IPS-11a (cell line): ENCODE measurements at regions not wholly inside any gene's neighbourhood (a gene's known extent, or its start where the extent isn't known, plus 50 kb on each side); places are given as distances from the start of the nearest gene placed in this dataset.

Experiments
- H3K4me3 ChIP-seq: one replicate; pipeline ENCODE4 v1.5.1; 2013; ENCODE audit warnings: low read depth, low read length, control low read depth

DNA sequence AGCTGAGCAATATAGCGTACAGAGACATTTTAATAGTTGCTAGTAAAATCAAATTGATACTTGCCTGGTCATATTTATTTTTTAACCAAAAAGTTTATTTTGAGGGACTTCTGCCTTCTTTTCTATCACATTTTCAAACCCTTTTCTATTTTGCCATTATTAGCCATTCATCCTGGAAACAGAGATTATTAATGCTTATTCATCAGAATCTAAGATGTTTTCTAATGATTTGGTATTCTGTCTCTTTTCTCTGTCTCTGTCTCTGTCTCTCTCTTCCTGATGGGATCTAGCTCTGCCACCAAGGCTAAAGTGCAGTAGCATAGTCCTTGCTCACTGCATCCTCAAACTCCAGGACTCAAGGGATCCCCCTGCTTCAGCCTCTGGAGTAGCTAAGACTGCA lies 871.3 kb upstream of the CDH8 start:
- no peak overlapping the region for H3K4me3 ChIP-seq

DNA sequence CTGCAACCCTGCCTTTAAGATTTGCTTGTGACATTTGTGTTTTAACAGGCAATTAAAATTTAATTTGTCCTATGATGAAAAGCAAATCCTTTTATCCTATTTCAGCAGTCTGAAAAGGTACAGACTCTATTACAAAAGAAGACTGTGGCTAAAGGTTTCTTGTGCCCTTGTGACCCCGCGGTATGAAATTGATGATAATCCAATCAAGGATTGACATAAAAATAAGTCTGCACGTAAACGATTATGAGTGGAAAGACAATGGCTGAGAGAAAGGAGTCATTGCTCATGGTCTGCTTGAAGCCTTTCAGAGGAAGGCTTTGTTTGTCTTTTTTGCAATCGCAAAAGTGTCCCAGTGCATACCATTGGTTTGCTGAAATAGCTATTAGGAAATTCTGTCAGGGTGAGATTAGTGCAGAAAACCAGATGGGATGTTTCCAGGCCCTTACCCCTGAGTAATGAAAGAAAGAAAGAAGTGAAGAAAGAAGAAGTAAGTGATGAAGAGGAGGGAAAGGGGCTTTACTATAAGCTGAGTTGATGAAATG lies 867.8 kb upstream of the CDH8 start:
- H3K4me3 ChIP-seq = no peak overlapping the region

DNA sequence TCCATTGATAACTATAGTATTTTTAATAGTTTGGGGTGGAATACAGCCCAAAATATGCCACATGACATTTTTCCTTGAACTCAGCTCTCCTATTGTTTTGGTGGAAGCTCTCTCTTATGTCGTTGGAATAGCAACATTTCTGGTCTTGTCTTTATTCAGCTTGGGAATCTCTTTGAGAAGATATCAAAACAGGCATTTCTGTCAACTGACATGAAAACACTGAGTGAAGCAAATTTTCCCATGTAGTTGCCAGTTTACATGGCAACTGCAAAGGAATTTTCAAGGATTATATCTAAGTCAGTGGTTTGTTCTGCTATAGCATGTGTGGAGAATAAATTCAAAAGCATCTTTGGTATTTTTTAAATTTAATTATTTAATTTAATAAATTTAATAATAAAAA lies 863.5 kb upstream of the CDH8 start:
- H3K4me3 ChIP-seq = no peak overlapping the region

DNA sequence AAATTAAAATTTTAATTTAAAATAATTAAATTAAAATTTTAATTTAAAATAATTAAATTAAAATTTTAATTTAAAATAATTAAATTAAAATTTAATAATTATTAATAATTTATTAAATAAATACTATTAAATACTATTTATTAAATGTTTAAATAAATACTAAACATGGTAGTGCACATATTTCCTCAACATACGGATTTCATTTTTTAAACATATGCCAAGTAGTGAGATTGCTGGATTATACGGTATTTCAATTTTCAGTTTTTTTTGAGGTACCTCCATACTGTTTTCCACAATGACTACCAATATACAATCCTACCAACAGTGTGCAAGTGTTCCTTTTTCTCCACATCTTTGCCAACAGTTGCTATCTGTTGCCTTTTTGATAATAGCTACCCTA lies 852.9 kb upstream of the CDH8 start:
- H3K4me3 ChIP-seq = no peak overlapping the region

DNA sequence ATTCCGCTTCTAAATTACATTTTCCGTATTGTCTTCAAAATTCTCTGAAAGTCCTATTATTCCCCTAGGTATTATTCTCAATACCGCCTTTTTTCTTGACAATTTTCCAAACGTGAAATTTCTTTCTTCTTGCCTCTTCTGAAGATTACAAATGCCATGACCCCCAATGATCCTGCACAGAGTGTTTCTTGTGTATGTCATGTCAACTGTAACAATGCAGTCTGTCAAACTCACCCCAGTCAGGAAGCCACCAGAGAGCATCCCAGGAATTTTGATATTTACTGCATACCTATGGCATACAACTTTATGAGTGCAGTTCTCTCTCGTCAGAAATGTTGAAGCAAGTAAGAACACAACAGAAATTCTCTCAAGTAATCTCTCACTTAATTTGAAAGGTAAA lies 847.3 kb upstream of the CDH8 start:
- no peak overlapping the region for H3K4me3 ChIP-seq

DNA sequence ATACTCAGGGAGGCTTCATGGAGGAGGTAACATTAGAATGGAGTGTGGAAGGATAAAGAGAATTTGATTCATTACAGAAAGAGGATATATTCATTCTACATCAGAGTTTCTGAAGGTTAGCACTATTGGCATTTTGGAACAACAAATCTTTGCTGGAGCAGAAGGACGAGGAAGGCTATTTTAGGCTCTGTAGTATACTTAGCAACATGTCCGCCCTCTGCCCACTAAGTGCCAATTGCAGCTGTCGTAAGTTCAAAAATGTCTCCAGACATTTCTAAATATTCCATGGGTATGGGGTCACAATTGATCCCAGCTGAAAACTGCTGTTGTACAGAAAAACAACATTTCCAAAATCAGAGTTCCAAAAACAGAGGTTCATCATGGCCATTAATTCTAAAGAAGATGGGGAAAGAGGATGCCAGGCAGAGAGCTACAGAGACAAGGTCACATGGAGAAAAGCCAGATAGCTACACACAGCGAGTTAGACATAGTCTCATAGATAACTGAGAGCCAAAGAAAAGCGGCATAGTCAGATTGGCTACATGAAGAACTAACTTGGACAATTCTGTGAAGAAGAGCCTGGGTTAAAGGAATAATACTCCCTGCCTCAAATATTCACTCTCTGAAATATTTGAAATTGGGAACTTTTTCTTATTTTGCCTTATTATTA lies 846.4 kb upstream of the CDH8 start:
- no peak overlapping the region for H3K4me3 ChIP-seq

DNA sequence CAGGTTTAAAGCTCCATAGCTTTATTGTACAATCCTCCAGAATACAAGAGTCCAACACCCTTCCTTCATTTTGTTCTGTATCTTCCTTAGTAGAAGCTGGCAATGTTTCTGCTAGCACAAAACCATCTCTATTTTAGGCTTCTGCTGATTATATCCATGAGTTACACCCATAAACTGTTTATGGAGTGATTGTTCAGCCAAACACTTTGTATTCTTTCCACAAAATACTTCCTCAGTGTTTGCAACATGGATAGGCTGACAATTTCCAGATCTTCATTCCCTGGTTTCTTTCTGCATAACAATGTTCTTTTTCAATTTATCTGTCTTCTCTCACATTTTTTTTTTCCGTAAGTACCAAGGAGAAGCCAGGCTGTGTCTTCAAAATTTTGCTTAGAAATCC lies 839.9 kb upstream of the CDH8 start:
- no peak overlapping the region for H3K4me3 ChIP-seq

DNA sequence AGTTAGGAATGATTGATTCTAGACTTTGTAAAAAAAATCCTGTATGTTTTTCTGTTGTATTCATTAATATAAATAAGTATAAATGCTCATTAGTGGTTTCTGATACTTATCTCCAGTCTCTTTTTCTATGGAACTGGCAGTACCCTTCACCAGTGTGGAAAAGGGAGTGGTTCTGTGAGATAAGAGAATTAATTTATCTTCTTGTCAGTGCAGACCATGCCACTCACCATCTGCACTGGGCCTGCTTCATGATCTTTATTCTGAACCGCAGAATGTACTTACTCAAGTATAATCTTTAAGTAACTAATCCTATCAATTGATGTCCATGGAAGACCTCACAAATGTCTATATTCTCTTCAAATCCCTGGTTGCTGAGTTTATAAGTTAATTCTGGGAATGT lies 836.1 kb upstream of the CDH8 start:
- H3K4me3 ChIP-seq = no peak overlapping the region

DNA sequence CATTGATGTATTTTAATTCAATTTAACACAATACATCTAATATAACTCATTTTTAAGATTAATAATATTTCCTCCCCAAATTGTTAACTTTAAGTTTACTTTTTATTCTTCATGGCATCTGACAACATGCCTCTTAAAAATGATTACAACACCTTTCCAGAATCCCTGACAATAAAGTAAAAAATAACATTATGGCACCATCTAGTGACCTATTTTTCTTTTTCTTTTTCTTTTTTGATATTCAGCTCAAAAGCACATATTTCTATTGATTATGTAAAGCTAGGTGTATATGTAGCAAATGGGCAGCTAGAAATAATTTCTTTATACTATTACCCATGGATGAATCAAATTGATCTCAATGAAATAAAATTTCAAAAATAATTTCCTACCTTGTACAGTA lies 834.3 kb upstream of the CDH8 start:
- H3K4me3 ChIP-seq = no peak overlapping the region

DNA sequence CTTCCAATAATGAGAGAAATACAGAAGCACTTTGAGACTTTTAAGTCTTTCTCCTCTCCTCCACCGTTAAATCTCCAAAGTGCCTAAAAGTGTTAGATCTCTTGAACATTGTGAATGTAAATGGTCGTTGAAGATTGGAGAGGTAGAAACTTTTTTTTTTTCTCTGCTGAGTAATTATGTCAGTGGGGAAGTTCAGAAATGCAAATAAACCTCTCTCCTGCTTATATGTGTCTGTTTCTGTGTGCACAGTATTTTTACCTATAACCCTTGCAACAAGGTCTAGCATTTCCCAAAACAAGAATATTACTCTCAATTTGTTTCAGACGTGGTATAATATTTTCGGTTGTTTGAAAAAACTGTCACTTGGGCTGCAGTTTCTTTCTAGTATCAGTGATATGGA lies 833.6 kb upstream of the CDH8 start:
- H3K4me3 ChIP-seq = no peak overlapping the region

DNA sequence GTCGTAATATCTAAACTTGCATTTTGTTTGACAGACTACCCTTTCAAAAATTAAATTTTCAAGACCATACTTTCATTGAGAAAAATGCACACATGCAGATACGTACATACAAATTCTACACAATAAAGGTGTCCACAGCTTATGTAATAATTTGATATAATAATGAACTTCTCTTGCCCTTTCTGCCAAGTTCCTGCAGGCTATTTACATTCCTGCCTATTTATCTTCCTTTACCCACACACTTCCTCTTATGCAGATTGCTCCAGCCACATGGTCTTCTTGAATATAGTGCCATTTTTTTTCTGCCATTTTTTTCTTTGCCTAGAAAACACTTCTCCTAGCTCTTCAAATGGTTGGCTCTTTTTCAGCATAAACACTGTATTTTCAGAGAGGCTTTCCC lies 826.9 kb upstream of the CDH8 start:
- no peak overlapping the region for H3K4me3 ChIP-seq

DNA sequence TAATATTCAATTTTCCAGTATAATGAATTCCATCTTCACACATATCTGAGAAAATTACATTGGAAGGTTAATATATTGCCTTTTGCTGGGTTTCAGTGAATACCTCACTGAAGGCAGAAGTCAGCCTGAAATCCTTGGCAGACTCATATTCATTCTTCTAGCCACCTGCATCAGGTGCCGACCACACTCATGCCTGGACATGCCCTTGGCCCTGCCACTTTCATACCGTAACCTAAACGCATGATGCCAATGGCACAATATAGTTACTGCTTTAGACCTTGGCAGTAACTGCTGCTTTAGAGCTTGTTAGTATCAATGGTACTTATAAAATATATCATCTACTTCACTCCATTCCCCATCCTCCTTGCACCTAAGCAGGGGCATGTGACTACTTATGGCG lies 817.6 kb upstream of the CDH8 start:
- H3K4me3 ChIP-seq = no peak overlapping the region

DNA sequence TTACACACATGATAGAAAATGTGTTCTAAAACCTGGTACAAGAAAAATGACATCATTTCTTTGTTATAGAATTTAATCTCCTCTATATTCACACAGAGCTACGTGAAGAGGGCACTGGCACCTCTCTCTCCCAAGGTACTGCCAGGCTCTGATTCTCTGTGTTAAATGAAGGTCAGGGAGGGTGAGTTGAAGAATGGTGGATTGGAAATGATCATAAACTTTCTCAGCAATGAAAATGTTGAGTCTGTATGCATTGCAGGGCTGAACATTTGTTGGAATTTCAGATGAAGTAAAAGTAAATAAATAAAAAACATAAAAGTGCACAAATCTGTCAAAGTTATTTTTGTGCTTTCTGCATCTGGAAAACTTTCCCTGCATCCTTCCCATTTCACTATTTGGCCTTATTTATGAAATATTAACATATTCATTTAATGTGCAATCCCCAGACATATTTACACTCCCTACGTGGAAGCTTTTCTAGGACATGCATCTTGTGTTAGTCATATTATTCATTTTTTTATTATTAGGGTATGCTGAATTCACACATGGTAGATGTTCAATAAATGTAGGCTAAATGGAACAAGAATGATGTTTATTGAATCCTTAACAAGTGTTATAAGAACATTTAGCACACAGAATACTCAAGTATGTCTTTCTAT lies 810.3 kb upstream of the CDH8 start:
- H3K4me3 ChIP-seq = no peak overlapping the region

DNA sequence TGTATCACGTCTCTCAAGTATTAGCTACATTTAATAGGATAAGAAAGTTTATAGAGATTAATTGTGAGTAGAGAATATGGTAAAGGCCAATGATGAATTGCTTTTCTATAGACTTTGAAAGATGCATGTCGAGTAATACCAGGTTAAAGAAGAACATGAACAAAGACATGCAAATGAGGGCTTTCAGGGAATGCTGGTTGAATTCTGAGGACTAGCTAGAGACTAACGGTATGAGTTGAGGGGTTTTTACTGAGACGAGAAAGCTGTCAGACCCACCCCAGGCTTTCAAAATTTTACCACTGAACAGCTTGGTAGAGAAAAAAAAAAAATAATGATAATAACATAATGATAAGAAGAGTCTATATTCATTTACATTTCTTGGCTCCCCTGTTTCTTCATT lies 796.0 kb upstream of the CDH8 start:
- H3K4me3 ChIP-seq = no peak overlapping the region

DNA sequence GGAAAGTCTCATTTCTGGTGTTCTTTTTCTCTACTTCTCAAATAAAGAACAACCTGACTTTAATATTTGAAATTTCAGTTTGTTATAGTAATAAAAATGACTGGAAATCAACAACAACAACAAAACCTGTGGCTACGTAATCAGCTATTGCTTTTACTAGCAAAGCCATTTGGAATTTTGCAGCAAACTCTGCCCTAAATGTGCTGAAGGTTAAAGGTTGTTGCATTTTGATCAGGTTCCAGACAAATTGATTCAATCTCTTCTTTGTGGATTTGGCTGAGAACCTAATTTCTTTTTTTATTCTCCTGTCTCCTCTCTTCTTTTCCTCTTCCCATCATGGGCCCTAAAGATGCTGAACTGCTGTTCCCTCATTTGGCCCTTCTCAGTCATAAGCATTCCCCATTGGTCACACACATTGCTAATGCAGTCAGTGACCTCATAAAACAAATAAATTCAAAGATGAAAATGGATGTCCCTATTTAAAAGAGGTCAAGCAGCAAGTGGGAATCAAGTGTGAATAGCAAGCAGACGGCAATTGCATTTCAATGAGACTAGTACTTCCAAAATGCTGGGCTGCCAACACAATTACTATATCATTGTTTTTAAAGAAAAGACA lies 795.1 kb upstream of the CDH8 start:
- H3K4me3 ChIP-seq = no peak overlapping the region

DNA sequence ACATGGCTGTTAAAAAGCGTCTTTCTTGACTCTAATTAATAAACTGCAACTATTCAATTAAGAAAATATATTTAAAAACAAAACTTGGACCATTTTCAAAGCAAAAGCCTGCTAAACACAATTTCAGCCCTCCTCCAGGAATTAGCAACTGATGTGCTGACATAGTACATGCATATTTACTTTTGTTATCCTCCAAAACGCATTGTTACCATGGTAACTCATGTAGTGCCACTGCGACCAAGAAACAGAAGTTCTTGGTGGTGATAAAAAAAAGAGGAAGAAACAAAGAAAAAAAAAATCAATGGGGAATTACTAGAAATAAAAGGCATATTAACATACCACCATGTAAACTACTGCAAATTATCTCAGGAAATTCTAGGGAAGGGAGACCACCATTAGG lies 793.4 kb upstream of the CDH8 start:
- no peak overlapping the region for H3K4me3 ChIP-seq

DNA sequence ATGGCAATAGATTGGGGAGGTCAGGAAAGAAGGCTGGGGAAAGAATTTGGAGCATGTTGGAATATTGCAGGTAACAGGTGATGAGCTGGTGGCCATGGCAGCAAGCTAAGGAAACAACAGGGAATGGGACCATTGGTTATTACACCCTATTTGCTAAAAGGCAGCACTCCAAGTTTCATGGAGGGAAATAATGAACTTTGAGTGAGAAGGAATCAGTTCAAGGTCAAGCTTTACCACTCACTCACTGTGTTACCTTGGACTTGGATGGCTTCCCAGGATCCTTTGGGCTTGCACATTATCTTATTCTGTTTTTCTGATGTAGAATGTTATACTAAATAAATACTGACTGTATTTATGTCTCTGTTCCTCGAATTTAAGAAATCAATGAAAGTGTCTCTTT lies 792.8 kb upstream of the CDH8 start:
- H3K4me3 ChIP-seq = no peak overlapping the region

DNA sequence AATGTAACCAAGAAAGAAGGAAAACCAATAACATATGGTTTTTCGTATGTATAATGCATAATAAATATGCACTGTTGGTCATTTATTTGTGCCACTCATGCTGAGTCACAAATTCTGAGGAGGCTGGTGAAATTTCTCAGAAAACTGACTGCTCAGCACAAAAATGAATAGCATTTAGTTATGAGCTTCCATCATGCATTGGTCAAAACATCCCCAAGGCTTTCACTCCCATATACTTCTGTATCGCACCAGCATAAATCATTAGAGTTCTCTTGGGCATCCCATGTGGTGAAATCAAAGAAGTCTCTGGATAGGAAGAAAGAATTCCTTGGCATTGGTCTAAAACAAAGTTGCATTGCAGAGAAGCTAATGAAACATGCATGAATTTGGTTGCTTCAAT lies 785.6 kb upstream of the CDH8 start:
- H3K4me3 ChIP-seq = no peak overlapping the region

DNA sequence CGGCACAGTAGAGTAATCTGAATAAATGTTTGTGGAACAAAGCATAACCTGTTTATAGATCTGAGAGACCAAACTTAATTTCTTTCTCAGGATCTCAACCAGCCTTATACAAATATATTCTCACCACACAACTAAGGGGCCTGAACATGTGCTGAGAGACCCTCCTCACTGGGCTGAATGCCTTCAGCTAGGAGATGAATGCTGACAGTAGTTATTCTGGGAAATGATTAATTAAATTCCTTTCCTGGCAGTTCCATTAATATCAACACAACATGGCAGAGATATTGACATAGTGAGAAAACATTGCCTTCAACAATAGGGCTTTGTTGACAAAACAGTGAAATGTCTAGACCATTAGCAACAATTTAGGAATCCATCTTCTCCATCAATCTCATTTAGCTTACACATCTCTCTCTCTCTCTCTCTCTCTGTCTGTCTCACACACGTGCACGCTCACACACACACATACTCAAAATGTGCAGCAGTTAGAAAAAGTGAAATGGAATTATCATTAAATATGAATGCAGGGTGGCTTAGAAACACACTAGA lies 780.8 kb upstream of the CDH8 start:
- H3K4me3 ChIP-seq = no peak overlapping the region

DNA sequence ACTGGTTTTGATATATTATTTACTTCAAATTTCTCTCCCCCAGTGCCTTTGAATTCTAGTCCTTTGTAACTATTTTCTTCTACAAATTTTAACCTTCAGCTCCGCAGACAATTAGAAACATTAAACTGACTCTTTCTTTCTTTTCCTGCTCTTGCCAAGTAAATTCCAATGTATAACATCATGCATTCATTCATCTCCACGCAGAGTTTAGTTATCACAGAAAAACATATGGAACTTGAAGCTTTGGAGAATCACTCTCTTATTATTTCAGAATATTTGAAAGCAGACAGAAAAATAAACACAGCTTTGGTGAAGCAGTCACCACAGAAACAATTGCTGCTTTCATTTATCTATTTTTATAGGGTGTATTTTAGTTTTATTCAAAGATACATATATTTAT lies 778.7 kb upstream of the CDH8 start:
- no peak overlapping the region for H3K4me3 ChIP-seq

DNA sequence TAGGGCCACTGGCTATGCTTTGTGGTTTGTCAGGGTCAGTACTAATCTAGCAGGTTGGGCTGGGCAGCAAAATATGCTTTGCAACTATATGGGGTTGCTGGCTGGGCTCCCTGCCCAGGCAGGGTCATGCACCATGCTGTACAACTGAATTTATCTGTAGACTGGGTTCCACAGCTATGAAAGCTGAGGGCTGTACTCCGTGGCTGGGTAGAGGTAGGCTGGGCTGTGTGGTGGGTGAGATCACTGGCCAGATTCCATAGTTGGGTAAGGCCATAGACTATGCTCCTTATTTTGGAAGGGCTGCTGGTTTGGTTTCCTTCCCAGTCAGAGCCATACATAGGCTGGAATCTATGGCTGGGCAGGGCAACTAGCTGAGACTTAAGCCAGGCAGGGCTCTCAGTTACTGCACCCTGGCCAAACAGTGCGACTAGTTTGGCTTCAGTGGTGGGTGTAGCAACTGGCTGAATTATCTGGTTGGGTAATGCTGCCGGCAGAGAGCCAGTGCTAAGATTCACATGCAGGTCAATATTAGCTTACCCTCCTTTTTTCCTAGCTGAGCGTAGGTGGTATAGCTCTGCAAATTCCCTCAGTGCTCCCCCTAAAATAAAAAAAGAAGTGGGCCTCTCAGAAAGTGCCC lies 769.1 kb upstream of the CDH8 start:
- H3K4me3 ChIP-seq = no peak overlapping the region

DNA sequence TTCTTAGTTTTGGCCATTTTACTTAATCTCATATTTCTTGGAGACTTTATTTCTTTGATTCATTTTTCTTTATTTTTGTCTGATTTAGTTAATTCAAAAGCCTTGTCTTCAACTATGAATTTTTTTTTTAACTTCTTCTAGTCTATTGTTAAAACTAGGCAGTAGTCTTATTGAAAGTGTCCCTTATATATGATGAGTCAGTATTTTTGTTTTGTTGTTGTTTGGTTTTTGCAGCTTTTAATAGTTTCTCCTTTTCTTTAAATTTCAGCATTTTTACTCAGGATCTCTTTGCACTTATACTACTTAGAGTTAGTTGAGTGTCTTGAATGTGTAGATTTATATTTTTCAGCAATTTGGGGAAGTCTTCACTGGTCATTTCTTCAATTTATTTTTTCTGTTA lies 758.5 kb upstream of the CDH8 start:
- no peak overlapping the region for H3K4me3 ChIP-seq
